ENCODE measurements at regions not wholly inside any gene's neighbourhood (a gene's known extent, or its start where the extent isn't known, plus 50 kb on each side); places are given as distances from the start of the nearest gene placed in this dataset.

- no peaks in the 10 kb centered on the region for H3K9me3 ChIP-seq (ENCODE audit: control insufficient read depth in 2 of 3, insufficient read depth in 1 of 3, low read length in 3 of 3)
- no peak overlapping the region for H3K4me3 ChIP-seq (ENCODE audit: low read length in 3 of 3)
- FAIRE-seq (no peak), DNase-seq (no peak)
- no peaks in the 10 kb centered on the region for H3K27me3 ChIP-seq (ENCODE audit: control insufficient read depth, insufficient read depth, low read length)
- no peaks in the 10 kb centered on the region for H3K4me1 ChIP-seq (ENCODE audit: control insufficient read depth in 2 of 3, insufficient read depth in 2 of 3, low read depth in 1 of 3, low read length in 3 of 3)
- intact Hi-C loops (cut with DNase I): no loop called here
- H3K36me3 ChIP-seq (ENCODE audit: control insufficient read depth in 2 of 3, insufficient read depth in 3 of 3, low read length in 3 of 3): no peaks in the 10 kb centered on the region
- no peak for TF ChIP-seq CTCF (IDR thresholded peaks at IDR 0.05; ENCODE audit: borderline replicate concordance, extremely low read depth, insufficient read depth)
- no peak overlapping the region for H3K27ac ChIP-seq (ENCODE audit: low read depth in 2 of 2, low read length in 2 of 2)
- no peak overlapping the region for H3K9ac ChIP-seq (ENCODE audit: low read length in 3 of 3)
These were observed 243.6 kb upstream of the DKK2 start for GRCh38 chr4:107279733-107280132.

GRCh38 chr4:107278791-107279483 is 242.8 kb upstream of the DKK2 start:
- no peaks in the 10 kb centered on the region for H3K4me1 ChIP-seq (ENCODE audit: control insufficient read depth in 2 of 3, insufficient read depth in 2 of 3, low read depth in 1 of 3, low read length in 3 of 3)
- no peak overlapping the region for H3K9ac ChIP-seq (ENCODE audit: low read length in 3 of 3)
- intact Hi-C loops (cut with DNase I): no loop called here
- no peak for TF ChIP-seq CTCF (IDR thresholded peaks at IDR 0.05; ENCODE audit: borderline replicate concordance, extremely low read depth, insufficient read depth)
- H3K27me3 ChIP-seq (ENCODE audit: control insufficient read depth, insufficient read depth, low read length): no peaks in the 10 kb centered on the region
- H3K36me3 ChIP-seq (ENCODE audit: control insufficient read depth in 2 of 3, insufficient read depth in 3 of 3, low read length in 3 of 3): no peaks in the 10 kb centered on the region
- H3K9me3 ChIP-seq (ENCODE audit: control insufficient read depth in 2 of 3, insufficient read depth in 1 of 3, low read length in 3 of 3): no peaks in the 10 kb centered on the region
- DNase-seq (no peak), FAIRE-seq (no peak)
- no peak overlapping the region for H3K4me3 ChIP-seq (ENCODE audit: low read length in 3 of 3)
- H3K27ac ChIP-seq (ENCODE audit: low read depth in 2 of 2, low read length in 2 of 2): no peak overlapping the region

GRCh38 chr4:107276052-107276451 is 239.9 kb upstream of the DKK2 start:
- no peaks in the 10 kb centered on the region for H3K27me3 ChIP-seq (ENCODE audit: control insufficient read depth, insufficient read depth, low read length)
- FAIRE-seq: no peak

More at GRCh38 chr4:107276052-107276451, 239.9 kb upstream of the DKK2 start:
- no peak overlapping the region for H3K27ac ChIP-seq (ENCODE audit: low read depth in 2 of 2, low read length in 2 of 2)
- no peaks in the 10 kb centered on the region for H3K36me3 ChIP-seq (ENCODE audit: control insufficient read depth in 2 of 3, insufficient read depth in 3 of 3, low read length in 3 of 3)
- H3K9me3 ChIP-seq (ENCODE audit: control insufficient read depth in 2 of 3, insufficient read depth in 1 of 3, low read length in 3 of 3): no peaks in the 10 kb centered on the region
- no peaks in the 10 kb centered on the region for H3K4me1 ChIP-seq (ENCODE audit: control insufficient read depth in 2 of 3, insufficient read depth in 2 of 3, low read depth in 1 of 3, low read length in 3 of 3)
- no peak for DNase-seq
- no peak overlapping the region for H3K9ac ChIP-seq (ENCODE audit: low read length in 3 of 3)
- H3K4me3 ChIP-seq (ENCODE audit: low read length in 3 of 3): no peak overlapping the region
- intact Hi-C loops (cut with DNase I): no loop called here
- TF ChIP-seq CTCF (IDR thresholded peaks at IDR 0.05; ENCODE audit: borderline replicate concordance, extremely low read depth, insufficient read depth): no peak

Measured in kidney (tissue), 13 donors.